HepG2 (cell line): ENCODE measurements at regions not wholly inside any gene's neighbourhood (a gene's known extent, or its start where the extent isn't known, plus 50 kb on each side); places are given as distances from the start of the nearest gene placed in this dataset.

ENCODE experiments used
- ATAC-seq: fragments of 200-7000 bp; cut with Tn5 transposase; 3 replicates; pipeline ENCODE4 v1.9.1; 2020; ENCODE audit warnings: mild to moderate bottlenecking, moderate library complexity
- BruUV-seq: library from RNA; stranded (reverse); fragments of 400-500 nt; replicated peaks from 2 replicates; lab custom pipeline; 2021; lab: Mats Ljungman, UMichigan
- CTCF ChIA-PET: fragments of 300-600 bp; formaldehyde crosslinking; extraction: SDS; loops from one replicate; lab custom pipeline; 2021; ENCODE audit warnings: low total read pairs, inconsistent platforms, low intra/inter-chr PET ratio; lab: Yijun Ruan, JAX
- POLR2A ChIA-PET: fragments of 350-600 bp; sonication (Branson Sonifier 250); formaldehyde crosslinking; loops from one replicate; lab custom pipeline; 2020; ENCODE audit warnings: antibody characterized with exemption, inconsistent platforms; lab: Yijun Ruan, JAX
- DNase-seq: peaks from one replicate; pipeline ENCODE4 v3.0.0-alpha.2; 2015; ENCODE audit warnings: low spot score
- FAIRE-seq: peaks from 3 replicates; lab custom pipeline; 2011; peaks lifted over from hg19 to GRCh38; lab: Jason Lieb, UNC
- H2AFZ ChIP-seq: one replicate; pipeline ENCODE4 v1.6.1; 2011; ENCODE audit warnings: low read length, inconsistent platforms
- H3K27ac ChIP-seq: fragments of 300-600 bp; 3 replicates; pipeline ENCODE4 v1.8.0; 2011; ENCODE audit warnings: mixed run types, mild to moderate bottlenecking, mixed read lengths, low read length, inconsistent platforms; ENCODE audit not compliant: insufficient read depth; ENCODE audit errors: extremely low read length
- H3K27me3 ChIP-seq, 2 experiments: fragments of 200-600 bp in 1 of 2; 2 replicates in 1 of 2; 3 replicates in 1 of 2; pipeline versions ENCODE4 v1.6.0 to v1.8.0; 2011; ENCODE audit warnings: low read length in 2 of 2, mild to moderate bottlenecking in 2 of 2, moderate library complexity in 2 of 2, inconsistent platforms in 1 of 2; ENCODE audit not compliant: insufficient read depth in 2 of 2, control insufficient read depth in 1 of 2
- H3K36me3 ChIP-seq, 2 experiments: fragments of 200-600 bp in 1 of 2; replicated peaks in 1 of 2; 2 replicates in 1 of 2; 3 replicates in 1 of 2; pipeline versions ENCODE4 v1.5.1 to v1.8.0; 2011; ENCODE audit warnings: low read length in 2 of 2, inconsistent platforms in 1 of 2; ENCODE audit not compliant: insufficient read depth in 2 of 2, control insufficient read depth in 1 of 2
- H3K4me1 ChIP-seq: 2 replicates; pipeline ENCODE4 v1.5.1; 2012; ENCODE audit warnings: low read length, inconsistent platforms; ENCODE audit not compliant: insufficient read depth
- H3K4me2 ChIP-seq: 2 replicates; pipeline ENCODE4 v1.6.0; 2011; ENCODE audit warnings: low read depth, low read length, inconsistent platforms
- H3K4me3 ChIP-seq, 3 experiments: fragments of 200-600 bp in 1 of 3; sonication (generic), shearing (Covaris generic) in 1 of 3; replicated peaks in 1 of 3; 2 replicates each; pipeline ENCODE4 v1.5.1; 2011 to 2016; ENCODE audit warnings: low read length in 3 of 3, inconsistent platforms in 2 of 3, low read depth in 2 of 3, mild to moderate bottlenecking in 2 of 3, control low read depth in 1 of 3, mixed read lengths in 1 of 3; ENCODE audit not compliant: insufficient read depth in 1 of 3
- H3K79me2 ChIP-seq: one replicate; pipeline ENCODE4 v1.6.1; 2011; ENCODE audit warnings: low read length, inconsistent platforms; ENCODE audit not compliant: insufficient read depth
- H3K9ac ChIP-seq: 2 replicates; pipeline ENCODE4 v1.6.0; 2011; ENCODE audit warnings: mild to moderate bottlenecking, low read depth, low read length, inconsistent platforms; ENCODE audit not compliant: insufficient read depth
- H3K9me3 ChIP-seq: 2 replicates; pipeline ENCODE4 v1.5.1; 2012; ENCODE audit warnings: mild to moderate bottlenecking, low read length
- H4K20me1 ChIP-seq: 2 replicates; pipeline ENCODE4 v1.6.0; 2011; ENCODE audit warnings: inconsistent platforms, mild to moderate bottlenecking, low read length, moderate library complexity; ENCODE audit not compliant: insufficient read depth
- AGO1 ChIP-seq: fragments of 200-400 bp; formaldehyde crosslinking; IDR thresholded peaks from 2 replicates; pipeline ENCODE4 v1.6.1; 2017; ENCODE audit warnings: mild to moderate bottlenecking, low read depth, low read length, moderate library complexity; ENCODE audit not compliant: poor library complexity, severe bottlenecking
- CCAR2 ChIP-seq: fragments of 200-400 bp; formaldehyde crosslinking; optimal IDR thresholded peaks from 2 replicates; pipeline ENCODE3; 2018; ENCODE audit warnings: low read depth, mild to moderate bottlenecking, low read length, moderate library complexity
- CENPX ChIP-seq: sonication (generic); formaldehyde crosslinking; IDR thresholded peaks from 2 replicates; pipeline ENCODE4 v1.9.0; 2021; ENCODE audit warnings: mild to moderate bottlenecking, missing genetic modification reagents, moderate library complexity
- FOXC1 ChIP-seq: sonication (generic); formaldehyde crosslinking; IDR thresholded peaks from 2 replicates; pipeline ENCODE4 v1.8.0; 2022; ENCODE audit warnings: mild to moderate bottlenecking, missing genetic modification reagents, borderline replicate concordance
- FOXJ3 ChIP-seq: sonication (generic); formaldehyde crosslinking; IDR thresholded peaks from 2 replicates; pipeline ENCODE4 v1.4.0; 2020; ENCODE audit warnings: missing genetic modification reagents, mild to moderate bottlenecking, borderline replicate concordance
- NCOR1 ChIP-seq: fragments of 200-600 bp; sonication (generic); IDR thresholded peaks from 2 replicates; pipeline ENCODE4 v1.7.0; 2017; ENCODE audit warnings: antibody characterized with exemption, low read length, borderline replicate concordance
- NFYB ChIP-seq: sonication (generic); formaldehyde crosslinking; IDR thresholded peaks from 2 replicates; pipeline ENCODE4 v1.4.0; 2020; ENCODE audit warnings: missing genetic modification reagents
- ONECUT2 ChIP-seq: sonication (generic); formaldehyde crosslinking; IDR thresholded peaks from 2 replicates; pipeline ENCODE4 v1.4.0; 2020; ENCODE audit warnings: missing genetic modification reagents
- THYN1 ChIP-seq: sonication (generic); formaldehyde crosslinking; IDR thresholded peaks from 2 replicates; pipeline ENCODE4 v1.8.1; 2023; ENCODE audit warnings: low read depth, mild to moderate bottlenecking, moderate library complexity, missing genetic modification reagents, borderline replicate concordance
- ZBTB38 ChIP-seq: sonication (generic); formaldehyde crosslinking; IDR thresholded peaks from 2 replicates; pipeline ENCODE4 v1.5.1; 2020; ENCODE audit warnings: mild to moderate bottlenecking, missing genetic modification reagents
- ZNF205 ChIP-seq: IDR thresholded peaks from 2 replicates; pipeline ENCODE4 v1.6.1; 2018; ENCODE audit warnings: missing biosample characterization, missing genetic modification reagents
- ZNF253 ChIP-seq: sonication (generic); formaldehyde crosslinking; IDR thresholded peaks from 2 replicates; pipeline ENCODE4 v1.8.0; 2022; ENCODE audit warnings: mild to moderate bottlenecking, missing genetic modification reagents, borderline replicate concordance
- ZNF256 ChIP-seq: sonication (generic); formaldehyde crosslinking; conservative IDR thresholded peaks from 2 replicates; pipeline ENCODE4 v1.4.0; 2020; ENCODE audit warnings: missing genetic modification reagents
- ZNF431 ChIP-seq: sonication (generic); formaldehyde crosslinking; IDR thresholded peaks from 2 replicates; pipeline ENCODE4 v1.9.0; 2022; ENCODE audit warnings: missing genetic modification reagents, low read depth, mild to moderate bottlenecking, borderline replicate concordance
- ZNF850 ChIP-seq: sonication (generic); formaldehyde crosslinking; conservative IDR thresholded peaks from 2 replicates; pipeline ENCODE4 v1.9.0; 2021; ENCODE audit warnings: mild to moderate bottlenecking, missing genetic modification reagents
- WGBS: methylation state at CpG from one replicate; pipeline ENCODE4 v1.1.6; 2017; ENCODE audit warnings: low lambda C conversion rate; 5-methylcytosine and 5-hydroxymethylcytosine counted together
- in situ Hi-C: cut with HindIII; loops from 2 replicates; pipeline ENCODE4 v1.10.0; 2017; ENCODE audit warnings: low pct_unique_long_range_greater_than_20kb; ENCODE audit not compliant: extremely low pct_ligation_motif_present
- intact Hi-C: fragments of 100-400 bp; cut with micrococcal nuclease; formaldehyde crosslinking; loops from one replicate; pipeline ENCODE4 v1.10.0; 2022; ENCODE audit not compliant: unreplicated experiment
- TF ChIP-seq, protein P1 (sequence below): sonication (generic); formaldehyde crosslinking; IDR thresholded peaks from 2 replicates; pipeline ENCODE4 v1.5.1; 2020; ENCODE audit warnings: mild to moderate bottlenecking, missing genetic modification reagents, moderate library complexity
- TF ChIP-seq, protein P2 (sequence below): conservative IDR thresholded peaks from 2 replicates; pipeline ENCODE4 v1.6.1; 2018; ENCODE audit warnings: missing genetic modification reagents

DNA sequence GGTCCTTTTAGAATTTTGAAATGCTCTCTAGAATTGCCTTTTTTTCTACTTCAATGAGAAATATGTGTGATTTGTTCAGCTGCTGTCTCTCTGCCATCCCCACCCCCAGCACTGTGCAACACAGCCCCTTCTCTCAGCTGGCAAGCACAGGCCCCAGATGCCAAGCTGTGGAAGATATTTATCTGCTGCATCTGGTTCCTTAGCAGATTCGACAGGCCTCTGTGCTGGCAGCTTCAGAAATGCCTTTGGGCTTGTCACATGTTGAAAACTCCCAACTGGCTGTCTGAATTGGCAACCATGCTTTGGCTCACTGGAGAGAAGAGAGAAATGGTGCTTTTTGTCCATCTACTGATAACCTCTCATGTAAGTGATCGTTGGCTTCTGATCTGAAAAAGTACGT, 206.7 kb upstream of the C1orf87 start:
- no peak for TF ChIP-seq FOXJ3 (CRISPR knock-in tag)
- TF ChIP-seq ONECUT2 (CRISPR knock-in tag): no peak
- TF ChIP-seq, protein P1, sequence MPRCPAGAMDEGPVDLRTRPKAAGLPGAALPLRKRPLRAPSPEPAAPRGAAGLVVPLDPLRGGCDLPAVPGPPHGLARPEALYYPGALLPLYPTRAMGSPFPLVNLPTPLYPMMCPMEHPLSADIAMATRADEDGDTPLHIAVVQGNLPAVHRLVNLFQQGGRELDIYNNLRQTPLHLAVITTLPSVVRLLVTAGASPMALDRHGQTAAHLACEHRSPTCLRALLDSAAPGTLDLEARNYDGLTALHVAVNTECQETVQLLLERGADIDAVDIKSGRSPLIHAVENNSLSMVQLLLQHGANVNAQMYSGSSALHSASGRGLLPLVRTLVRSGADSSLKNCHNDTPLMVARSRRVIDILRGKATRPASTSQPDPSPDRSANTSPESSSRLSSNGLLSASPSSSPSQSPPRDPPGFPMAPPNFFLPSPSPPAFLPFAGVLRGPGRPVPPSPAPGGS (CRISPR knock-in tag): no peak
- DNase-seq: no peak
- intact Hi-C loops: loop anchor here (5.0 to 10.0 kb wide), 2 partner anchors 235 to 762 kb away; no protein-coding TSS in a partner anchor

DNA sequence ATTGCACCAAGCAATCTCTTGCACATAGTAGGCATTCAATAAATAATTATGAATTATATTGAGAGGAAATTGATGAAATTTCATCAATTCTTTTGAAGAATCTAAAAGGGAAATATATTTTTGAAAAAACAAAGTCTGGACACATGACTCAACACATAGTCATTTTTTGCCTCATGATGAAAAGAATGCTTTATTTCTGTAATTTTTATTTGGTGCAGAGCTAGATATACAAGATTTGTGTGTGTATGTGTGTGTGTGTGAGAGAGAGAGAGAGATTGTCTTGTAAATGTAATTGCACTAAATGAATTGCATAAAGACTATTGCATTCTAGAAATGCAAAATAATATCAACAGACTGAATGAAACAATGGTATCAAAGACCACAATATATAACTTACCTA, 206.2 kb upstream of the C1orf87 start:
- DNase-seq (no peak), ATAC-seq (no peak), FAIRE-seq (no peak)
- no peak overlapping the region for H3K4me2 ChIP-seq
- ChIA-PET POLR2A (no interaction called here), CTCF (no interaction called here)
- peaks cover 15% of the 10 kb centered on the region; the same call in 1 of the 2 replicates for H3K4me1 ChIP-seq
- no peaks in the 10 kb centered on the region for H3K9me3 ChIP-seq
- TF ChIP-seq ZNF253 (CRISPR knock-in tag) (no peak), THYN1 (CRISPR knock-in tag) (no peak), ZNF431 (CRISPR knock-in tag) (no peak), FOXC1 (CRISPR knock-in tag) (no peak), ZNF205 (no peak), AGO1 (no peak), CCAR2 (no peak), ZNF850 (CRISPR knock-in tag) (no peak), ZBTB38 (no peak), CENPX (no peak), NCOR1 (no peak), ZNF256 (CRISPR knock-in tag) (no peak), NFYB (CRISPR knock-in tag) (no peak)
- TF ChIP-seq, protein P2, sequence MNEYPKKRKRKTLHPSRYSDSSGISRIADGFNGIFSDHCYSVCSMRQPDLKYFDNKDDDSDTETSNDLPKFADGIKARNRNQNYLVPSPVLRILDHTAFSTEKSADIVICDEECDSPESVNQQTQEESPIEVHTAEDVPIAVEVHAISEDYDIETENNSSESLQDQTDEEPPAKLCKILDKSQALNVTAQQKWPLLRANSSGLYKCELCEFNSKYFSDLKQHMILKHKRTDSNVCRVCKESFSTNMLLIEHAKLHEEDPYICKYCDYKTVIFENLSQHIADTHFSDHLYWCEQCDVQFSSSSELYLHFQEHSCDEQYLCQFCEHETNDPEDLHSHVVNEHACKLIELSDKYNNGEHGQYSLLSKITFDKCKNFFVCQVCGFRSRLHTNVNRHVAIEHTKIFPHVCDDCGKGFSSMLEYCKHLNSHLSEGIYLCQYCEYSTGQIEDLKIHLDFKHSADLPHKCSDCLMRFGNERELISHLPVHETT: no peak
- BruUV-seq: no TSS peak
- no peaks in the 10 kb centered on the region for H3K79me2 ChIP-seq
- H2AFZ ChIP-seq: no peak overlapping the region
- in situ Hi-C loops: loop anchor here (5.0 kb wide), 1 partner anchor 488 kb away; no protein-coding TSS in a partner anchor
- H3K4me3 ChIP-seq: no peak overlapping the region
- H3K27me3 ChIP-seq: no peaks in the 10 kb centered on the region
- H3K36me3 ChIP-seq: no peaks in the 10 kb centered on the region
- H3K27ac ChIP-seq: no peak overlapping the region
- intact Hi-C loops: loop anchor here (5.0 to 10.0 kb wide), 2 partner anchors 235 to 763 kb away; no protein-coding TSS in a partner anchor
- no peaks in the 10 kb centered on the region for H4K20me1 ChIP-seq
- no peak overlapping the region for H3K9ac ChIP-seq

More for the DNA sequence above, 206.7 kb upstream of the C1orf87 start:
- POLR2A ChIA-PET: no interaction called here
- Histone ChIP-seq H3K27me3 (no peaks in the 10 kb centered on the region), H3K9ac (no peak overlapping the region), H3K4me3 (no peak overlapping the region), H3K36me3 (no peaks in the 10 kb centered on the region), H2AFZ (no peak overlapping the region), H4K20me1 (no peaks in the 10 kb centered on the region), H3K4me2 (no peak overlapping the region), H3K27ac (no peak overlapping the region), H3K9me3 (no peaks in the 10 kb centered on the region), H3K79me2 (no peaks in the 10 kb centered on the region), H3K4me1 (peaks cover 11% of the 10 kb centered on the region; the same call in 1 of the 2 replicates)
- CTCF ChIA-PET: no interaction called here
- 9% methylated on average over 3 of the region's 3 CpGs for WGBS
- BruUV-seq: no TSS peak
- in situ Hi-C loops: loop anchor here (5.0 kb wide), 1 partner anchor 487 kb away; no protein-coding TSS in a partner anchor
- FAIRE-seq (no peak), ATAC-seq (no peak)
